ENCODE measurements at regions not wholly inside any gene's neighbourhood (a gene's known extent, or its start where the extent isn't known, plus 50 kb on each side); places are given as distances from the start of the nearest gene placed in this dataset.

GRCh38 chr2:120525056-120526046 lies 179.4 kb downstream of the INHBB start:
- Mint-ChIP-seq H3K9me3 (ENCODE audit: low read depth, unreplicated experiment) (no peaks in the 10 kb centered on the region), H3K4me3 (ENCODE audit: low read depth, unreplicated experiment) (no peak overlapping the region), H3K36me3 (ENCODE audit: insufficient read depth, unreplicated experiment) (no peaks in the 10 kb centered on the region), H3K27me3 (ENCODE audit: unreplicated experiment) (peaks cover 96% of the 10 kb centered on the region), H3K27ac (ENCODE audit: unreplicated experiment) (no peak overlapping the region), H3K4me1 (ENCODE audit: low read depth, unreplicated experiment) (peaks cover 16% of the 10 kb centered on the region)
- intact Hi-C loops (cut with micrococcal nuclease; ENCODE audit: unreplicated experiment) = no loop called here
- no TSS peak for BruUV-seq (replicated peaks)
- no peak for DNase-seq
- no peak for TF ChIP-seq CTCF (IDR thresholded peaks at IDR 0.05; ENCODE audit: unreplicated experiment)
- CTCF ChIA-PET = no interaction called here

GRCh38 chr2:120526047-120526562 lies 180.2 kb downstream of the INHBB start:
- Mint-ChIP-seq H3K36me3 (ENCODE audit: insufficient read depth, unreplicated experiment) (no peaks in the 10 kb centered on the region), H3K4me1 (ENCODE audit: low read depth, unreplicated experiment) (peaks cover 16% of the 10 kb centered on the region), H3K9me3 (ENCODE audit: low read depth, unreplicated experiment) (no peaks in the 10 kb centered on the region), H3K27ac (ENCODE audit: unreplicated experiment) (no peak overlapping the region), H3K4me3 (ENCODE audit: low read depth, unreplicated experiment) (no peak overlapping the region), H3K27me3 (ENCODE audit: unreplicated experiment) (peaks cover 100% of the 10 kb centered on the region)
- no peak for TF ChIP-seq CTCF (IDR thresholded peaks at IDR 0.05; ENCODE audit: unreplicated experiment)
- intact Hi-C loops (cut with micrococcal nuclease; ENCODE audit: unreplicated experiment) = no loop called here
- CTCF ChIA-PET = no interaction called here
- no TSS peak for BruUV-seq (replicated peaks)
- DNase-seq = no peak

GRCh38 chr2:120526997-120527945 lies 181.3 kb downstream of the INHBB start:
- no peak for DNase-seq
- peaks cover 16% of the 10 kb centered on the region for H3K4me1 Mint-ChIP-seq (ENCODE audit: low read depth, unreplicated experiment)
- no peaks in the 10 kb centered on the region for H3K36me3 Mint-ChIP-seq (ENCODE audit: insufficient read depth, unreplicated experiment)
- no peaks in the 10 kb centered on the region for H3K9me3 Mint-ChIP-seq (ENCODE audit: low read depth, unreplicated experiment)
- no peak overlapping the region for H3K4me3 Mint-ChIP-seq (ENCODE audit: low read depth, unreplicated experiment)
- intact Hi-C loops (cut with micrococcal nuclease; ENCODE audit: unreplicated experiment) = no loop called here
- H3K27ac Mint-ChIP-seq (ENCODE audit: unreplicated experiment) = no peak overlapping the region
- BruUV-seq (replicated peaks) = no TSS peak
- peaks cover 100% of the 10 kb centered on the region for H3K27me3 Mint-ChIP-seq (ENCODE audit: unreplicated experiment)
- TF ChIP-seq CTCF (IDR thresholded peaks at IDR 0.05; ENCODE audit: unreplicated experiment) = no peak
- CTCF ChIA-PET = no interaction called here

- BruUV-seq (replicated peaks) = no TSS peak
- no peak overlapping the region for H3K27ac Mint-ChIP-seq (ENCODE audit: unreplicated experiment)
- no peak overlapping the region for H3K4me3 Mint-ChIP-seq (ENCODE audit: low read depth, unreplicated experiment)
- H3K36me3 Mint-ChIP-seq (ENCODE audit: insufficient read depth, unreplicated experiment) = no peaks in the 10 kb centered on the region
- no peaks in the 10 kb centered on the region for H3K9me3 Mint-ChIP-seq (ENCODE audit: low read depth, unreplicated experiment)
- no peak for DNase-seq
- intact Hi-C loops (cut with micrococcal nuclease; ENCODE audit: unreplicated experiment) = no loop called here
- no peak for TF ChIP-seq CTCF (IDR thresholded peaks at IDR 0.05; ENCODE audit: unreplicated experiment)
- CTCF ChIA-PET = no interaction called here
- peaks cover 16% of the 10 kb centered on the region for H3K4me1 Mint-ChIP-seq (ENCODE audit: low read depth, unreplicated experiment)
- H3K27me3 Mint-ChIP-seq (ENCODE audit: unreplicated experiment) = peaks cover 100% of the 10 kb centered on the region
These were observed 182.2 kb downstream of the INHBB start for GRCh38 chr2:120528051-120528692.

All from Calu3 (cell line).